ENCODE measurements at regions not wholly inside any gene's neighbourhood (a gene's known extent, or its start where the extent isn't known, plus 50 kb on each side); places are given as distances from the start of the nearest gene placed in this dataset.

DNA sequence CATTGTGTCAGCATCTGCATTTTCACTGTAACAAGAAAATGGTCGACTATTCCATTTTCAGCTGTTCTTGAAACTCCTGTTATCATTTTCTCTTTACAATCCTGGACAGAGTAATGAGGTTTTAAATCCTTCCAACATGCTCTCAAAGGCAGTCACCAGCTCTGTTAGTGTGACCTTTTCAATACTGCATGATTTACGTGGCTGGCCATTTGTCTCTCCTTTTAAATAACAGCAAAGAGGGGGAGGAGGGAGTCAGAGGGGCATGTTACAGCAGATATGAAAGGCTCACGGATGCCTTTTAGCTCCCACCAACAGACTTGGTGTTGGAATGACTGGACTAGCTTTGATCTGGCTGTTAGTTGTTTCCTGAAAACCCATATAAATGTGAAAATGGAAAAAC, 1251.2 kb downstream of the AACS start:
- Histone ChIP-seq H3K27me3 (ENCODE audit: control insufficient read depth, insufficient read depth, low read length) (no peaks in the 10 kb centered on the region), H3K36me3 (ENCODE audit: control insufficient read depth, insufficient read depth, low read length) (no peaks in the 10 kb centered on the region), H3K9me3 (ENCODE audit: control insufficient read depth, insufficient read depth, low read length) (no peaks in the 10 kb centered on the region), H3K27ac (ENCODE audit: low read depth, low read length) (no peak overlapping the region), H3K4me3 (ENCODE audit: low read depth, low read length) (no peak overlapping the region), H3K4me1 (ENCODE audit: control insufficient read depth, insufficient read depth, low read length) (no peaks in the 10 kb centered on the region)
- peak in 1 of 6 donors; percentile 52 for DNase-seq (ENCODE audit: low read depth in 4 of 6, low spot score in 6 of 6)
- WGBS (ENCODE audit: insufficient coverage): 43% methylated on average over 1 of the region's 3 CpGs

- 100% methylated on average over 3 of the region's 7 CpGs for WGBS (ENCODE audit: insufficient coverage)
- DNase-seq (ENCODE audit: low read depth in 4 of 6, low spot score in 6 of 6): no peak
Measured at GRCh38 chr12:126337556-126338441, 1272.6 kb downstream of the AACS start.

DNA sequence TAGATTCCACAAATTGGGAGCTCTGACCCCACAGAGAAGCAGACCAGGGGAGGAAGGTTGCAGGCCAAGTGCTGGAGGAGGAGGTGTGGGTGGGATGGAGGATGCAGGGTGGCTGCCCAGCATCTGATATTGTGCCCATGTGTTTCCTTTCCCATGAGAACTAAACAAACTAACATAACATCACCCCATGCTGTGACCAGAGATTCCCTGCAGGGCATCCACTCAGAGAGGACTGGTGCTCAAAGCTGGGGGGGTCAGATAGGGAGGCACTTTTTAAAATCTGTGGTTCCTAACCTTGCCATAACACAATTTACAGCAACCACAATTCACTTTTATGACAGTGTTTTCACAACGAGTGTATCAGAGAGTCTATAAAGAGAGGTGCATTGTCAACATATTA, 1277.6 kb downstream of the AACS start:
- Histone ChIP-seq H3K36me3 (ENCODE audit: control insufficient read depth, insufficient read depth, low read length) (no peaks in the 10 kb centered on the region), H3K4me1 (ENCODE audit: control insufficient read depth, insufficient read depth, low read length) (no peaks in the 10 kb centered on the region), H3K4me3 (ENCODE audit: low read depth, low read length) (no peak overlapping the region), H3K27me3 (ENCODE audit: control insufficient read depth, insufficient read depth, low read length) (no peaks in the 10 kb centered on the region), H3K9me3 (ENCODE audit: control insufficient read depth, insufficient read depth, low read length) (no peaks in the 10 kb centered on the region), H3K27ac (ENCODE audit: low read depth, low read length) (no peak overlapping the region)
- DNase-seq (ENCODE audit: low read depth in 4 of 6, low spot score in 6 of 6): no peak
- WGBS (ENCODE audit: insufficient coverage): no CpG with 5 or more reads among the region's 1 CpG

More at GRCh38 chr12:126337556-126338441, 1272.6 kb downstream of the AACS start:
- H3K4me1 ChIP-seq (ENCODE audit: control insufficient read depth, insufficient read depth, low read length): no peaks in the 10 kb centered on the region
- H3K9me3 ChIP-seq (ENCODE audit: control insufficient read depth, insufficient read depth, low read length): no peaks in the 10 kb centered on the region
- H3K4me3 ChIP-seq (ENCODE audit: low read depth, low read length): no peak overlapping the region
- no peaks in the 10 kb centered on the region for H3K27me3 ChIP-seq (ENCODE audit: control insufficient read depth, insufficient read depth, low read length)
- H3K27ac ChIP-seq (ENCODE audit: low read depth, low read length): no peak overlapping the region
- no peaks in the 10 kb centered on the region for H3K36me3 ChIP-seq (ENCODE audit: control insufficient read depth, insufficient read depth, low read length)

DNA sequence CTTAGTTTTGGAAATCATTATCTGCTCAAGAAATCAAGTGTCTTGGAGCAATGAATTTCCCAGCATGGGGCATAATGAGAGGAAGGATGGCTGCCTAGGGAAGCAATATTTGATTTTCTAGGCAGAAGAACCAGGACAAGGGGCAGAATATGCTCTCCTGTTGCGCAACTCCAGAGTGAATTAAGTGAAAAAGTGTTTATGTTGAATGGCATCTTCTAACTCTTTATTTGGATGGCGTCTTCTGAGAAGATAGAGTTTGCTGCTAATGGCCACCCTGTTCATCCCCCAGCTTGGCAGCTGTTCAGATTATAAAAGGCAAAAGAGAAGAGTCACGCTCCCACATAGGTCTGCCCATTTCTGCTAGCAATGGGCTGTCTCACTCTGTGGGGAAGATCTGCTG, 1278.1 kb downstream of the AACS start:
- 62% methylated on average over 3 of the region's 3 CpGs for WGBS (ENCODE audit: insufficient coverage)
- Histone ChIP-seq H3K27ac (ENCODE audit: low read depth, low read length) (no peak overlapping the region), H3K4me3 (ENCODE audit: low read depth, low read length) (no peak overlapping the region), H3K27me3 (ENCODE audit: control insufficient read depth, insufficient read depth, low read length) (no peaks in the 10 kb centered on the region), H3K36me3 (ENCODE audit: control insufficient read depth, insufficient read depth, low read length) (no peaks in the 10 kb centered on the region), H3K4me1 (ENCODE audit: control insufficient read depth, insufficient read depth, low read length) (no peaks in the 10 kb centered on the region), H3K9me3 (ENCODE audit: control insufficient read depth, insufficient read depth, low read length) (no peaks in the 10 kb centered on the region)
- peak in 1 of 6 donors; percentile 66 for DNase-seq (ENCODE audit: low read depth in 4 of 6, low spot score in 6 of 6)

DNA sequence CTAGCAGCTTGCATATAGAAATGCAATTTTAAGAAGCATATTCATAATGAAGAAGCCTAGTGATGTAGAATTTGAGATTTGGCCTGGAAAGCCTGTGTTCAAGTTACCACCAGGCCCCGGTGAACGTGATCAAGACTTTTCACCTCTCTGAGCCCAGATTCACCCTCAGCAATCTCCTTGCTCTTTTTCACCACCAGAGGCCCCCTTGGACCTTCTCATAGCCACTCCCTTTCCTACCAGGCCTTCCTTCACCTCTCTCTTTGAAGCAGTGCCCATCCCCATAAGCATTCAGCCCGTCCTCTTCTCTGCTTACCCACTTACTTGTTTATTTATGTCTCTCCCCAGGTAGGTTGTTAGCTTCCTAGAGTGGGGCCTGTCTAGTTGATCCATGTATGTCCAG, 1280.9 kb downstream of the AACS start:
- 88% methylated on average over 2 of the region's 3 CpGs for WGBS (ENCODE audit: insufficient coverage)
- H3K4me3 ChIP-seq (ENCODE audit: low read depth, low read length): no peak overlapping the region
- no peaks in the 10 kb centered on the region for H3K4me1 ChIP-seq (ENCODE audit: control insufficient read depth, insufficient read depth, low read length)
- H3K9me3 ChIP-seq (ENCODE audit: control insufficient read depth, insufficient read depth, low read length): peaks cover 2% of the 10 kb centered on the region
- no peak for DNase-seq (ENCODE audit: low read depth in 4 of 6, low spot score in 6 of 6)
- H3K27me3 ChIP-seq (ENCODE audit: control insufficient read depth, insufficient read depth, low read length): no peaks in the 10 kb centered on the region
- H3K27ac ChIP-seq (ENCODE audit: low read depth, low read length): no peak overlapping the region
- no peaks in the 10 kb centered on the region for H3K36me3 ChIP-seq (ENCODE audit: control insufficient read depth, insufficient read depth, low read length)

DNA sequence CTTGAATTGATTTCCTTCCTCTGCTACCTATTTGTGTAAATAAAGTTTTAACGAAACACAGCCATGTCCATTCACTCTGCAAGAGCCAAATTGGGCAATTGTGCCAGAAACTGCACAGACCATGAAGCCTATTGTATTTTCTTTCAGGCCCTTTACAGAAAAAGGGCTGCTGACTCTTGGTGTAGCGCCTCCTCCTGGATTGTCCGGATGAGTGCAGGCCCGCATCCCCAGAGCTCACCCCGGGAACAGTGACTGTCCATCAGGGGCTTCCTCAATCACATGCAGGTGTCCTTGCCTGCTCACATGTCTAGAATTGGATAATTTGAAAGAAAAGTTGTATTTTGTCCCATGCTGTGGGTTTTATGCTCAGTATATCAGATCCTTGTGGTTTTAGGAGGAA, 1282.2 kb downstream of the AACS start:
- Histone ChIP-seq H3K9me3 (ENCODE audit: control insufficient read depth, insufficient read depth, low read length) (peaks cover 2% of the 10 kb centered on the region), H3K27ac (ENCODE audit: low read depth, low read length) (no peak overlapping the region), H3K36me3 (ENCODE audit: control insufficient read depth, insufficient read depth, low read length) (no peaks in the 10 kb centered on the region), H3K27me3 (ENCODE audit: control insufficient read depth, insufficient read depth, low read length) (no peaks in the 10 kb centered on the region), H3K4me3 (ENCODE audit: low read depth, low read length) (no peak overlapping the region), H3K4me1 (ENCODE audit: control insufficient read depth, insufficient read depth, low read length) (no peaks in the 10 kb centered on the region)
- DNase-seq (ENCODE audit: low read depth in 4 of 6, low spot score in 6 of 6): no peak
- WGBS (ENCODE audit: insufficient coverage): 68% methylated on average over 5 of the region's 5 CpGs

- H3K27ac ChIP-seq (ENCODE audit: low read depth, low read length): no peak overlapping the region
- no peak for DNase-seq (ENCODE audit: low read depth in 4 of 6, low spot score in 6 of 6)
Measured at GRCh38 chr12:126349383-126349782, 1284.1 kb downstream of the AACS start.

GRCh38 chr12:126353604-126354003, 1288.4 kb downstream of the AACS start:
- Histone ChIP-seq H3K9me3 (ENCODE audit: control insufficient read depth, insufficient read depth, low read length) (peaks cover 6% of the 10 kb centered on the region), H3K4me3 (ENCODE audit: low read depth, low read length) (no peak overlapping the region), H3K4me1 (ENCODE audit: control insufficient read depth, insufficient read depth, low read length) (no peaks in the 10 kb centered on the region), H3K27me3 (ENCODE audit: control insufficient read depth, insufficient read depth, low read length) (no peaks in the 10 kb centered on the region), H3K36me3 (ENCODE audit: control insufficient read depth, insufficient read depth, low read length) (no peaks in the 10 kb centered on the region), H3K27ac (ENCODE audit: low read depth, low read length) (no peak overlapping the region)
- WGBS (ENCODE audit: insufficient coverage): 80% methylated on average over 1 of the region's 1 CpG
- DNase-seq (ENCODE audit: low read depth in 4 of 6, low spot score in 6 of 6): no peak

More at GRCh38 chr12:126349383-126349782, 1284.1 kb downstream of the AACS start:
- peaks cover 2% of the 10 kb centered on the region for H3K9me3 ChIP-seq (ENCODE audit: control insufficient read depth, insufficient read depth, low read length)
- H3K4me1 ChIP-seq (ENCODE audit: control insufficient read depth, insufficient read depth, low read length): no peaks in the 10 kb centered on the region
- WGBS (ENCODE audit: insufficient coverage): 83% methylated on average over 3 of the region's 5 CpGs
- H3K4me3 ChIP-seq (ENCODE audit: low read depth, low read length): no peak overlapping the region
- H3K27me3 ChIP-seq (ENCODE audit: control insufficient read depth, insufficient read depth, low read length): no peaks in the 10 kb centered on the region
- H3K36me3 ChIP-seq (ENCODE audit: control insufficient read depth, insufficient read depth, low read length): no peaks in the 10 kb centered on the region

DNA sequence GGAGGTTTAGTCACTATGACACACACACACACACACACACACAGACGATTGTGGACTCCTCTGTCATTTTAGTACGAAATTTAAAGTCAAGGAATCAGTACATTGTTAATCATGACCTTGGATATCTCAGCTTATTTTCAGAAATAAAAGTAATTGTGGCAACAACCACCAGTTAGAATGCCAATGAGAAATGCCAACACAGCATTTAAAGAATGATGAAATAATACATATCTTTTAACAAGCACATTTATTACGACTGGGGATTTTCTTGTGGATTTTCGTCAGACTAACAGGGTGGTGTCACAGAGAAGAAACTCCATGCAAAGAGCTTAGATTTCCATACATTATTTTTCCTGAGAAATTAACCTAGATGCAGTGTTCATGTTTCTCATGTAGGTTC, 1289.4 kb downstream of the AACS start:
- no peaks in the 10 kb centered on the region for H3K27me3 ChIP-seq (ENCODE audit: control insufficient read depth, insufficient read depth, low read length)
- H3K4me3 ChIP-seq (ENCODE audit: low read depth, low read length): no peak overlapping the region
- H3K4me1 ChIP-seq (ENCODE audit: control insufficient read depth, insufficient read depth, low read length): no peaks in the 10 kb centered on the region
- no peaks in the 10 kb centered on the region for H3K36me3 ChIP-seq (ENCODE audit: control insufficient read depth, insufficient read depth, low read length)
- H3K9me3 ChIP-seq (ENCODE audit: control insufficient read depth, insufficient read depth, low read length): peaks cover 6% of the 10 kb centered on the region
- no peak overlapping the region for H3K27ac ChIP-seq (ENCODE audit: low read depth, low read length)
- no CpG with 5 or more reads among the region's 4 CpGs for WGBS (ENCODE audit: insufficient coverage)
- no peak for DNase-seq (ENCODE audit: low read depth in 4 of 6, low spot score in 6 of 6)

- no peaks in the 10 kb centered on the region for H3K36me3 ChIP-seq (ENCODE audit: control insufficient read depth, insufficient read depth, low read length)
- no peak overlapping the region for H3K4me3 ChIP-seq (ENCODE audit: low read depth, low read length)
- no peak overlapping the region for H3K27ac ChIP-seq (ENCODE audit: low read depth, low read length)
- H3K27me3 ChIP-seq (ENCODE audit: control insufficient read depth, insufficient read depth, low read length): no peaks in the 10 kb centered on the region
- peaks cover 4% of the 10 kb centered on the region for H3K9me3 ChIP-seq (ENCODE audit: control insufficient read depth, insufficient read depth, low read length)
- no peaks in the 10 kb centered on the region for H3K4me1 ChIP-seq (ENCODE audit: control insufficient read depth, insufficient read depth, low read length)
- DNase-seq (ENCODE audit: low read depth in 4 of 6, low spot score in 6 of 6): peak in 1 of 6 donors; percentile 40
- WGBS (ENCODE audit: insufficient coverage): 79% methylated on average over 2 of the region's 2 CpGs
Measured at GRCh38 chr12:126355346-126355745, 1290.1 kb downstream of the AACS start.

All from spinal cord (tissue), 9 donors.